ENCODE measurements at regions not wholly inside any gene's neighbourhood (a gene's known extent, or its start where the extent isn't known, plus 50 kb on each side); places are given as distances from the start of the nearest gene placed in this dataset.

GRCh38 chr10:2399482-2399881, 662.2 kb upstream of the ADARB2 start:
- TF ChIP-seq, protein P1, sequence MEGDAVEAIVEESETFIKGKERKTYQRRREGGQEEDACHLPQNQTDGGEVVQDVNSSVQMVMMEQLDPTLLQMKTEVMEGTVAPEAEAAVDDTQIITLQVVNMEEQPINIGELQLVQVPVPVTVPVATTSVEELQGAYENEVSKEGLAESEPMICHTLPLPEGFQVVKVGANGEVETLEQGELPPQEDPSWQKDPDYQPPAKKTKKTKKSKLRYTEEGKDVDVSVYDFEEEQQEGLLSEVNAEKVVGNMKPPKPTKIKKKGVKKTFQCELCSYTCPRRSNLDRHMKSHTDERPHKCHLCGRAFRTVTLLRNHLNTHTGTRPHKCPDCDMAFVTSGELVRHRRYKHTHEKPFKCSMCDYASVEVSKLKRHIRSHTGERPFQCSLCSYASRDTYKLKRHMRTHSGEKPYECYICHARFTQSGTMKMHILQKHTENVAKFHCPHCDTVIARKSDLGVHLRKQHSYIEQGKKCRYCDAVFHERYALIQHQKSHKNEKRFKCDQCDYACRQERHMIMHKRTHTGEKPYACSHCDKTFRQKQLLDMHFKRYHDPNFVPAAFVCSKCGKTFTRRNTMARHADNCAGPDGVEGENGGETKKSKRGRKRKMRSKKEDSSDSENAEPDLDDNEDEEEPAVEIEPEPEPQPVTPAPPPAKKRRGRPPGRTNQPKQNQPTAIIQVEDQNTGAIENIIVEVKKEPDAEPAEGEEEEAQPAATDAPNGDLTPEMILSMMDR (IDR thresholded peaks at IDR 0.05; ENCODE audit: insufficient read depth, low read length, poor library complexity, severe bottlenecking) = no peak
- TF ChIP-seq EZH2phosphoT487 (conservative IDR thresholded peaks at IDR 0.05; ENCODE audit: low read length) = no peak

All from SU-DHL-6 (cell line).